Uterus (tissue), 2 donors: ENCODE measurements at regions not wholly inside any gene's neighbourhood (a gene's known extent, or its start where the extent isn't known, plus 50 kb on each side); places are given as distances from the start of the nearest gene placed in this dataset.
"Not testable (repeated sequence)": the region's sequence is repeated elsewhere in the genome, so short reads cannot be mapped to it uniquely, and the experiment has no call there.

Experiments
- POLR2A ChIP-seq, 2 donors: fragments of 450-650 bp; IDR thresholded peaks; one replicate each; pipeline ENCODE4 v1.6.1; 2016; ENCODE audit warnings: antibody characterized with exemption in 2 of 2, mild to moderate bottlenecking in 1 of 2, moderate library complexity in 1 of 2
- TF ChIP-seq, protein P1 (sequence below), 4 experiments: fragments of 200-600 bp in 2 of 4; fragments of 450-650 bp in 2 of 4; sonication (generic) in 2 of 4; IDR thresholded peaks; one replicate each; pipeline ENCODE4 v1.5.1; 2016 to 2019; ENCODE audit warnings: antibody characterized with exemption in 4 of 4, mild to moderate bottlenecking in 2 of 4, moderate library complexity in 1 of 4

DNA sequence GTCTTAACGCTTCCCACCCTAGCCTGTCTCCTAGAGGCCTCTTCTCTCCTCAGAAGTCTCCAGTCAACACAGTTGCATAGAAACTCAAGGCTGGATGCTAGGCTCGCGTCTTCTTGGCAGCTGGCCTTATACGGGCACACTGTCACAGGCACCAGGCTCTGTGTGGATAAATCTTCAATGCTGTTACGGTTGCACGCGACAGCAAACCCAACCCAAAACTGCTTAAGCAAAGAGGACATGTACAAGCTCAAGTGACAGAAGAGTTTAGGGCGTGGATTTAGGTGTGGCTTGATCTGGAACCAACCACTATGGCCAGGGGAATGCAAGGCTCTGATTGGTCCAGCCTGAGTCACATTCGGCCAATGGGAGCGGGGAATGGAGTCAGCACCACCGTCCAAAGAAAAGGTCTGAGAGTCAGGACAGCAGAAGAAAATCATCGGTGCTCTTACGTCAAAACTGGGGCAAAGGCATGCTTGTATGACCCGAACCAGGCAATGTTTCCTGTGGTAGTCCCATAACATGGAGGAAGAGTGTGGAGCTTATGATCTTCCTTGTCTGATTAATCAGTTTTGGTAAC is 65.1 kb upstream of the ZNG1B start:
- TF ChIP-seq, protein P1, sequence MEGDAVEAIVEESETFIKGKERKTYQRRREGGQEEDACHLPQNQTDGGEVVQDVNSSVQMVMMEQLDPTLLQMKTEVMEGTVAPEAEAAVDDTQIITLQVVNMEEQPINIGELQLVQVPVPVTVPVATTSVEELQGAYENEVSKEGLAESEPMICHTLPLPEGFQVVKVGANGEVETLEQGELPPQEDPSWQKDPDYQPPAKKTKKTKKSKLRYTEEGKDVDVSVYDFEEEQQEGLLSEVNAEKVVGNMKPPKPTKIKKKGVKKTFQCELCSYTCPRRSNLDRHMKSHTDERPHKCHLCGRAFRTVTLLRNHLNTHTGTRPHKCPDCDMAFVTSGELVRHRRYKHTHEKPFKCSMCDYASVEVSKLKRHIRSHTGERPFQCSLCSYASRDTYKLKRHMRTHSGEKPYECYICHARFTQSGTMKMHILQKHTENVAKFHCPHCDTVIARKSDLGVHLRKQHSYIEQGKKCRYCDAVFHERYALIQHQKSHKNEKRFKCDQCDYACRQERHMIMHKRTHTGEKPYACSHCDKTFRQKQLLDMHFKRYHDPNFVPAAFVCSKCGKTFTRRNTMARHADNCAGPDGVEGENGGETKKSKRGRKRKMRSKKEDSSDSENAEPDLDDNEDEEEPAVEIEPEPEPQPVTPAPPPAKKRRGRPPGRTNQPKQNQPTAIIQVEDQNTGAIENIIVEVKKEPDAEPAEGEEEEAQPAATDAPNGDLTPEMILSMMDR (IDR thresholded peaks at IDR 0.05) = not testable (repeated sequence)
- TF ChIP-seq POLR2A (IDR thresholded peaks at IDR 0.05) = not testable (repeated sequence)
